Brain microvascular endothelial cell (primary cell): ENCODE measurements at regions not wholly inside any gene's neighbourhood (a gene's known extent, or its start where the extent isn't known, plus 50 kb on each side); places are given as distances from the start of the nearest gene placed in this dataset.

ENCODE experiments used
- DNase-seq: peaks from one replicate; pipeline ENCODE4 v3.0.0-alpha.2; 2020
- H3K27ac ChIP-seq: fragments of 250-450 bp; sonication (Bioruptor Pico); 2 replicates; pipeline ENCODE4 v1.5.1; 2020; ENCODE audit warnings: mild to moderate bottlenecking, moderate library complexity
- H3K27me3 ChIP-seq: fragments of 250-450 bp; sonication (Bioruptor Pico); replicated peaks from 2 replicates; pipeline ENCODE4 v1.5.1; 2020; ENCODE audit warnings: mild to moderate bottlenecking
- H3K36me3 ChIP-seq: fragments of 250-450 bp; sonication (Bioruptor Pico); replicated peaks from 2 replicates; pipeline ENCODE4 v1.5.1; 2020; ENCODE audit warnings: mild to moderate bottlenecking
- H3K4me3 ChIP-seq: 2 replicates; pipeline ENCODE4 v1.5.1; 2011; ENCODE audit warnings: low read depth, mild to moderate bottlenecking, control low read depth, low read length, moderate library complexity
- CTCF ChIP-seq: IDR thresholded peaks from 2 replicates; pipeline ENCODE4 v1.5.1; 2011; ENCODE audit warnings: low read depth, mild to moderate bottlenecking, moderate library complexity, low read length, control low read depth, inconsistent platforms; ENCODE audit errors: missing control alignments
- in situ Hi-C: cut with HindIII; loops from 2 replicates; pipeline ENCODE4 v1.10.0; 2017; ENCODE audit warnings: low sequenced_read_pairs, low pct_ligation_motif_present

- Histone ChIP-seq H3K36me3 (no peaks in the 10 kb centered on the region), H3K27me3 (no peaks in the 10 kb centered on the region), H3K4me3 (no peak overlapping the region), H3K27ac (no peak overlapping the region)
- no peak for DNase-seq
- no peak for TF ChIP-seq CTCF
- in situ Hi-C loops: no loop called here
Observed at GRCh38 chr11:110951037-110951949, 239.1 kb upstream of the ARHGAP20 start.

- no peaks in the 10 kb centered on the region for H3K36me3 ChIP-seq
- no peaks in the 10 kb centered on the region for H3K27me3 ChIP-seq
- no peak for DNase-seq
- no peak overlapping the region for H3K4me3 ChIP-seq
- no peak for TF ChIP-seq CTCF
- in situ Hi-C loops: no loop called here
- no peak overlapping the region for H3K27ac ChIP-seq
Observed at GRCh38 chr11:110948112-110948511, 235.9 kb upstream of the ARHGAP20 start.

- Histone ChIP-seq H3K4me3 (no peak overlapping the region), H3K27ac (no peak overlapping the region), H3K27me3 (no peaks in the 10 kb centered on the region), H3K36me3 (no peaks in the 10 kb centered on the region)
- DNase-seq: no peak
- TF ChIP-seq CTCF: no peak
- in situ Hi-C loops: no loop called here
Observed at GRCh38 chr11:110947096-110947495, 234.9 kb upstream of the ARHGAP20 start.

- Histone ChIP-seq H3K27me3 (no peaks in the 10 kb centered on the region), H3K36me3 (no peaks in the 10 kb centered on the region), H3K27ac (no peak overlapping the region), H3K4me3 (no peak overlapping the region)
- TF ChIP-seq CTCF: no peak
- in situ Hi-C loops: no loop called here
- DNase-seq: no peak
Observed at GRCh38 chr11:110939471-110939870, 227.2 kb upstream of the ARHGAP20 start.

- Histone ChIP-seq H3K27ac (no peak overlapping the region), H3K36me3 (no peaks in the 10 kb centered on the region), H3K27me3 (no peaks in the 10 kb centered on the region), H3K4me3 (no peak overlapping the region)
- TF ChIP-seq CTCF: no peak
- no peak for DNase-seq
- in situ Hi-C loops: no loop called here
Observed at GRCh38 chr11:110935018-110935640, 222.9 kb upstream of the ARHGAP20 start.
